ENCODE measurements at regions not wholly inside any gene's neighbourhood (a gene's known extent, or its start where the extent isn't known, plus 50 kb on each side); places are given as distances from the start of the nearest gene placed in this dataset.

DNA sequence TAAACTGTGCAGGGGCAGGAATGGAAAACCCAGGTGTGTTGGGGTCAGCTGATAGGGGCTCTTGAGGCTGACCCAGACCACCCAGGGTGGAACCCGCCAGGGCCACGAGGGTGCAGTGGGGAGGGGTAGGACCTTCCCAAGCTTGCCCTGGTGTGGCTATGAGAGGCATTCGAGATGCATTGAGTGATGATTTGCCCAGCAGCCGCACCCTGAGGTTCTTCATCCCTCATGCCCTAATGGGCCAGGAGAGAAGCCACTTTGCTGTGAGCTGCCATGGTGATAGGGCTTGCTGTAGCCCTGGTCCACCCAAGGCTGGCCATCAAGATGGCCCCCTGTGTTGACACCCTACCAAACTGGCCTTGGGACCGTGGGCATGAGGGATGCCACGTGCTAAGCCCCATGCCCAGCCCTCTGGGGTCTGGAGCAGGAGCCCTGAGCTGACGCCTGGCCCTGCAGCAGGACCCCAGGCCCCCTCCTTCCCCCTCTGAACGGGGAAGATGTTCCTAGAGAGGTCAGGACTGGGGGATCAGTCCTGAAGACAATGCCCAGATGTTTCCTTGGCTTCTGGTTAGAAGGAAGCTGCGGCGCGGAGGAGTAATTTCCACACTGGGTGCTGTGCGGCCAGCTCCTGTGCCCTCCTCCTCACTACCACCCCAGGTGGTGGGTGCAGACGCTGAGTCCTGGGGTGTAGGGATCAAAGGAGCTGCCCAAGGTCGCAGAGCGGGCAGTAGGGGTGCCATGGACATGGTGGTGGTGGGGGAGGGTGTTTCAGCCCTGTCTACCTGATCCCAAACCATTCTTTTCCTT, 122.5 kb upstream of the HDAC4 start:
- H3K27me3 ChIP-seq (ENCODE audit: insufficient read depth, poor library complexity, severe bottlenecking), result no peaks in the 10 kb centered on the region
- TF ChIP-seq, protein P1, sequence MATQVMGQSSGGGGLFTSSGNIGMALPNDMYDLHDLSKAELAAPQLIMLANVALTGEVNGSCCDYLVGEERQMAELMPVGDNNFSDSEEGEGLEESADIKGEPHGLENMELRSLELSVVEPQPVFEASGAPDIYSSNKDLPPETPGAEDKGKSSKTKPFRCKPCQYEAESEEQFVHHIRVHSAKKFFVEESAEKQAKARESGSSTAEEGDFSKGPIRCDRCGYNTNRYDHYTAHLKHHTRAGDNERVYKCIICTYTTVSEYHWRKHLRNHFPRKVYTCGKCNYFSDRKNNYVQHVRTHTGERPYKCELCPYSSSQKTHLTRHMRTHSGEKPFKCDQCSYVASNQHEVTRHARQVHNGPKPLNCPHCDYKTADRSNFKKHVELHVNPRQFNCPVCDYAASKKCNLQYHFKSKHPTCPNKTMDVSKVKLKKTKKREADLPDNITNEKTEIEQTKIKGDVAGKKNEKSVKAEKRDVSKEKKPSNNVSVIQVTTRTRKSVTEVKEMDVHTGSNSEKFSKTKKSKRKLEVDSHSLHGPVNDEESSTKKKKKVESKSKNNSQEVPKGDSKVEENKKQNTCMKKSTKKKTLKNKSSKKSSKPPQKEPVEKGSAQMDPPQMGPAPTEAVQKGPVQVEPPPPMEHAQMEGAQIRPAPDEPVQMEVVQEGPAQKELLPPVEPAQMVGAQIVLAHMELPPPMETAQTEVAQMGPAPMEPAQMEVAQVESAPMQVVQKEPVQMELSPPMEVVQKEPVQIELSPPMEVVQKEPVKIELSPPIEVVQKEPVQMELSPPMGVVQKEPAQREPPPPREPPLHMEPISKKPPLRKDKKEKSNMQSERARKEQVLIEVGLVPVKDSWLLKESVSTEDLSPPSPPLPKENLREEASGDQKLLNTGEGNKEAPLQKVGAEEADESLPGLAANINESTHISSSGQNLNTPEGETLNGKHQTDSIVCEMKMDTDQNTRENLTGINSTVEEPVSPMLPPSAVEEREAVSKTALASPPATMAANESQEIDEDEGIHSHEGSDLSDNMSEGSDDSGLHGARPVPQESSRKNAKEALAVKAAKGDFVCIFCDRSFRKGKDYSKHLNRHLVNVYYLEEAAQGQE (IDR thresholded peaks at IDR 0.05; ENCODE audit: insufficient replicate concordance, low read depth), result peak; percentile 19
- TF ChIP-seq GABPA (IDR thresholded peaks at IDR 0.05; ENCODE audit: low read depth), result no peak
- peak; percentile 82; the same call in 1 of the 2 replicates for TF ChIP-seq POLR2AphosphoS5 (IDR thresholded peaks at IDR 0.05; ENCODE audit: low read depth)
- no peak for TF ChIP-seq SPI1 (IDR thresholded peaks at IDR 0.05; ENCODE audit: borderline replicate concordance, low read depth)
- TF ChIP-seq, protein P2, sequence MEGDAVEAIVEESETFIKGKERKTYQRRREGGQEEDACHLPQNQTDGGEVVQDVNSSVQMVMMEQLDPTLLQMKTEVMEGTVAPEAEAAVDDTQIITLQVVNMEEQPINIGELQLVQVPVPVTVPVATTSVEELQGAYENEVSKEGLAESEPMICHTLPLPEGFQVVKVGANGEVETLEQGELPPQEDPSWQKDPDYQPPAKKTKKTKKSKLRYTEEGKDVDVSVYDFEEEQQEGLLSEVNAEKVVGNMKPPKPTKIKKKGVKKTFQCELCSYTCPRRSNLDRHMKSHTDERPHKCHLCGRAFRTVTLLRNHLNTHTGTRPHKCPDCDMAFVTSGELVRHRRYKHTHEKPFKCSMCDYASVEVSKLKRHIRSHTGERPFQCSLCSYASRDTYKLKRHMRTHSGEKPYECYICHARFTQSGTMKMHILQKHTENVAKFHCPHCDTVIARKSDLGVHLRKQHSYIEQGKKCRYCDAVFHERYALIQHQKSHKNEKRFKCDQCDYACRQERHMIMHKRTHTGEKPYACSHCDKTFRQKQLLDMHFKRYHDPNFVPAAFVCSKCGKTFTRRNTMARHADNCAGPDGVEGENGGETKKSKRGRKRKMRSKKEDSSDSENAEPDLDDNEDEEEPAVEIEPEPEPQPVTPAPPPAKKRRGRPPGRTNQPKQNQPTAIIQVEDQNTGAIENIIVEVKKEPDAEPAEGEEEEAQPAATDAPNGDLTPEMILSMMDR (IDR thresholded peaks at IDR 0.05; ENCODE audit: insufficient read depth, low read length), result no peak
- peak; percentile 55 to 80 for DNase-seq (ENCODE audit: low read depth in 1 of 2, low spot score in 1 of 2)

DNA sequence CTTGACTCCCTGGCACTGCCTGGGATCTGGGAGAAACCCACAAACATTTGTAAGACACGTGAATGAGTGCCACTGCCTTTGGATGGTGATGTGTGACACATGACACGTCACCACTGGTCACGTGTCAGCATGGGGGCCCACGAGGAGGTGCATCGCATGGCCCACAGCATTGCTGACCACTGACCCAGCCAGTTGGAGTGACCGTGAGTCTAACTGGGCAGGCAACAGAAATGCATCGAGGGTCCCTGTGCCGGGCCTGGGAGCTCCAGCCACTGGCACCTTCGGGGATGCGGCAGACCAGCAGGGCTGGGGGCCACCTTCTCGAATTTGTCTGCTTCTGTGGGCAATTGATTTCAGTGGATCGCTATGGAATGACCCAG, 121.9 kb upstream of the HDAC4 start:
- Histone ChIP-seq H3K27me3 (ENCODE audit: insufficient read depth, poor library complexity, severe bottlenecking) (no peaks in the 10 kb centered on the region), H3K27ac (replicated peaks) (no peak overlapping the region), H3K4me3 (replicated peaks; ENCODE audit: insufficient read depth, low read length) (no peak overlapping the region)
- no peak for TF ChIP-seq POLR2AphosphoS5 (IDR thresholded peaks at IDR 0.05; ENCODE audit: low read depth)
- TF ChIP-seq, protein P1 (IDR thresholded peaks at IDR 0.05; ENCODE audit: insufficient replicate concordance, low read depth), result no peak
- no peak for TF ChIP-seq SPI1 (IDR thresholded peaks at IDR 0.05; ENCODE audit: borderline replicate concordance, low read depth)
- no peak for TF ChIP-seq GABPA (IDR thresholded peaks at IDR 0.05; ENCODE audit: low read depth)
- TF ChIP-seq, protein P2 (IDR thresholded peaks at IDR 0.05; ENCODE audit: insufficient read depth, low read length), result no peak
- DNase-seq (ENCODE audit: low read depth in 1 of 2, low spot score in 1 of 2), result no peak

More for the DNA sequence above, 122.5 kb upstream of the HDAC4 start:
- Histone ChIP-seq H3K4me3 (replicated peaks; ENCODE audit: insufficient read depth, low read length) (no peak overlapping the region), H3K27ac (replicated peaks) (no peak overlapping the region)

DNA sequence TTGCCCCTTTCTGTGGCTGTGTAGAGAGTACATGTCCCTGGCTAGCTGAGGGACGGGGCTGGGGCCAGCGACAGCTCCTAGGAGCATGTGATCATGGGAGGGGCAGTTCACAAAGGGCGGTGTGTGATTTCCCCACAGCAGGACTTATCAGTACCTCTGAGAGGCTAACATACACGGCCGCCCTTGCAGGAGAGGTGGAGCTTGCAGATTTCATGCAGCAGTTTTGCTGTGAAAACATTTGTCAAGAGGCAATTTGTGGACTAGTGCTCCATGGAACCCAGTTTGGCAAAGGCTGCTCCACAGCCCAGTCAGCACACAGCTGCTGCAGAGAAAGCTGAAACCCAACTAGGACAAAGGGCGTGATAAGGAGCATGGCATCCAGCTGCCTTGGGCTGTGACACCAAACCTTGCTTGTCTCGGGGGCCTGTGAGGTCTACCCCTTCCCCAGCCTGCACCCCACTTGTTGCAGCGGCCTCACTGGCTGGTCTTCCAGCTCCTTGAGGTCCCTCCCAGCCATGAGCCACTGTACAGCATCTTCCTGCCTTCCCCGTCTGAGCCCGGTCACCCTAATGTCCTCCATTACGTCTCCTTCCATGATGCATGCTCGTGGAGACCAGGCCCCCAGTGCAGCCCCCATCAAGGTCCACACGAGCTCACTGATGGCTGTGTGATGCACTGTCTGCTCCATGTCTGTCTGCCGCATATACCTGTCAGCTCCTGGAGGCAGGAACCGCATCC, 121.4 kb upstream of the HDAC4 start:
- TF ChIP-seq, protein P1 (IDR thresholded peaks at IDR 0.05; ENCODE audit: insufficient replicate concordance, low read depth), result no peak
- TF ChIP-seq POLR2AphosphoS5 (IDR thresholded peaks at IDR 0.05; ENCODE audit: low read depth) (no peak), GABPA (IDR thresholded peaks at IDR 0.05; ENCODE audit: low read depth) (no peak), SPI1 (IDR thresholded peaks at IDR 0.05; ENCODE audit: borderline replicate concordance, low read depth) (no peak)
- TF ChIP-seq, protein P2 (IDR thresholded peaks at IDR 0.05; ENCODE audit: insufficient read depth, low read length), result no peak
- H3K27ac ChIP-seq (replicated peaks), result no peak overlapping the region
- no peaks in the 10 kb centered on the region for H3K27me3 ChIP-seq (ENCODE audit: insufficient read depth, poor library complexity, severe bottlenecking)
- no peak for DNase-seq (ENCODE audit: low read depth in 1 of 2, low spot score in 1 of 2)
- no peak overlapping the region for H3K4me3 ChIP-seq (replicated peaks; ENCODE audit: insufficient read depth, low read length)
